Mesenchymal stem cell (in vitro differentiated cells and primary cell): ENCODE measurements at regions not wholly inside any gene's neighbourhood (a gene's known extent, or its start where the extent isn't known, plus 50 kb on each side); places are given as distances from the start of the nearest gene placed in this dataset.
"Not testable (repeated sequence)": the region's sequence is repeated elsewhere in the genome, so short reads cannot be mapped to it uniquely, and the experiment has no call there.

Experiments used
- DNase-seq: peaks from one replicate; pipeline ENCODE4 v3.0.0-alpha.2; 2013
- H2AFZ ChIP-seq: one replicate; pipeline ENCODE4 v1.6.1; 2013; ENCODE audit warnings: low read depth, mild to moderate bottlenecking, control low read depth, inconsistent platforms, low read length, moderate library complexity
- H2AK5ac ChIP-seq: 2 replicates; pipeline ENCODE4 v1.6.1; 2013; ENCODE audit warnings: low read length, moderate library complexity, mild to moderate bottlenecking, inconsistent platforms; ENCODE audit not compliant: severe bottlenecking
- H2BK120ac ChIP-seq: one replicate; pipeline ENCODE4 v1.6.1; 2013; ENCODE audit warnings: low read depth, mild to moderate bottlenecking, inconsistent platforms, low read length, moderate library complexity
- H2BK12ac ChIP-seq, 2 experiments: one replicate each; pipeline ENCODE4 v1.6.1; 2013; ENCODE audit warnings: inconsistent platforms in 2 of 2, low read length in 2 of 2, mild to moderate bottlenecking in 2 of 2, moderate library complexity in 2 of 2, control low read depth in 1 of 2
- H2BK15ac ChIP-seq: one replicate; pipeline ENCODE4 v1.6.1; 2013; ENCODE audit warnings: mild to moderate bottlenecking, low read depth, inconsistent platforms; ENCODE audit not compliant: poor library complexity, severe bottlenecking
- H2BK5ac ChIP-seq: 2 replicates; pipeline ENCODE4 v1.6.1; 2013; ENCODE audit warnings: low read depth, mild to moderate bottlenecking, low read length, control low read depth, inconsistent platforms; ENCODE audit not compliant: poor library complexity, severe bottlenecking
- H3K14ac ChIP-seq, 2 experiments: one replicate each; pipeline ENCODE4 v1.6.1; 2013; ENCODE audit warnings: inconsistent platforms in 2 of 2, low read length in 2 of 2, control low read depth in 1 of 2, mild to moderate bottlenecking in 1 of 2, moderate library complexity in 1 of 2
- H3K18ac ChIP-seq, 2 experiments: one replicate each; pipeline ENCODE4 v1.6.1; 2013; ENCODE audit warnings: inconsistent platforms in 2 of 2, low read length in 2 of 2, control low read depth in 1 of 2, low read depth in 1 of 2, mild to moderate bottlenecking in 1 of 2
- H3K23ac ChIP-seq, 2 experiments: one replicate each; pipeline ENCODE4 v1.6.1; 2013; ENCODE audit warnings: inconsistent platforms in 2 of 2, low read length in 2 of 2, mild to moderate bottlenecking in 2 of 2, moderate library complexity in 2 of 2, control low read depth in 1 of 2
- H3K27ac ChIP-seq: 2 replicates; pipeline ENCODE4 v1.5.1; 2013; ENCODE audit warnings: mild to moderate bottlenecking, moderate library complexity, low read length, control low read depth, inconsistent platforms; ENCODE audit not compliant: poor library complexity, severe bottlenecking
- H3K27me3 ChIP-seq, 2 experiments: 2 replicates each; pipeline versions ENCODE4 v1.6.1 to v1.7.0; 2013; ENCODE audit warnings: low read length in 2 of 2, mild to moderate bottlenecking in 2 of 2, moderate library complexity in 2 of 2, control low read depth in 1 of 2, inconsistent platforms in 1 of 2; ENCODE audit not compliant: control insufficient read depth in 1 of 2, insufficient read depth in 1 of 2
- H3K36me3 ChIP-seq, 2 experiments: 2 replicates each; pipeline versions ENCODE4 v1.6.1 to v1.7.0; 2013; ENCODE audit warnings: low read length in 2 of 2, control low read depth in 1 of 2, inconsistent platforms in 1 of 2, low read depth in 1 of 2, mild to moderate bottlenecking in 1 of 2; ENCODE audit not compliant: insufficient read depth in 2 of 2, control insufficient read depth in 1 of 2
- H3K4ac ChIP-seq, 2 experiments: one replicate each; pipeline ENCODE4 v1.6.1; 2013; ENCODE audit warnings: inconsistent platforms in 2 of 2, low read length in 2 of 2, mild to moderate bottlenecking in 2 of 2, moderate library complexity in 2 of 2, control low read depth in 1 of 2, low read depth in 1 of 2
- H3K4me1 ChIP-seq: 2 replicates; pipeline ENCODE4 v1.6.1; 2013; ENCODE audit warnings: low read depth, low read length, control low read depth; ENCODE audit not compliant: control insufficient read depth, insufficient read depth
- H3K4me2 ChIP-seq: 2 replicates; pipeline ENCODE4 v1.6.1; 2013; ENCODE audit warnings: low read length, mild to moderate bottlenecking, inconsistent platforms; ENCODE audit not compliant: poor library complexity, severe bottlenecking
- H3K4me3 ChIP-seq, 2 experiments: 2 replicates each; pipeline versions ENCODE4 v1.5.1 to v1.7.0; 2013; ENCODE audit warnings: low read length in 2 of 2, mild to moderate bottlenecking in 2 of 2, control low read depth in 1 of 2, low read depth in 1 of 2; ENCODE audit not compliant: insufficient read depth in 1 of 2
- H3K79me1 ChIP-seq: replicated peaks from 2 replicates; pipeline ENCODE4 v1.6.1; 2013; ENCODE audit warnings: mild to moderate bottlenecking, control low read depth, low read length, inconsistent platforms; ENCODE audit not compliant: poor library complexity, severe bottlenecking
- H3K9ac ChIP-seq: 2 replicates; pipeline ENCODE4 v1.7.0; 2013; ENCODE audit warnings: mild to moderate bottlenecking, low read length, moderate library complexity
- H3K9me3 ChIP-seq: 2 replicates; pipeline ENCODE4 v1.7.0; 2013; ENCODE audit warnings: mild to moderate bottlenecking, low read length; ENCODE audit not compliant: control insufficient read depth
- H4K8ac ChIP-seq: one replicate; pipeline ENCODE4 v1.6.1; 2013; ENCODE audit warnings: inconsistent platforms, mild to moderate bottlenecking, low read length, moderate library complexity
- H4K91ac ChIP-seq: one replicate; pipeline ENCODE4 v1.6.1; 2013; ENCODE audit warnings: mild to moderate bottlenecking, low read length, inconsistent platforms
- WGBS: methylation state at CpG from one replicate; pipeline ENCODE4 v1.1.7; 2013; ENCODE audit warnings: mixed read lengths; 5-methylcytosine and 5-hydroxymethylcytosine counted together

DNA sequence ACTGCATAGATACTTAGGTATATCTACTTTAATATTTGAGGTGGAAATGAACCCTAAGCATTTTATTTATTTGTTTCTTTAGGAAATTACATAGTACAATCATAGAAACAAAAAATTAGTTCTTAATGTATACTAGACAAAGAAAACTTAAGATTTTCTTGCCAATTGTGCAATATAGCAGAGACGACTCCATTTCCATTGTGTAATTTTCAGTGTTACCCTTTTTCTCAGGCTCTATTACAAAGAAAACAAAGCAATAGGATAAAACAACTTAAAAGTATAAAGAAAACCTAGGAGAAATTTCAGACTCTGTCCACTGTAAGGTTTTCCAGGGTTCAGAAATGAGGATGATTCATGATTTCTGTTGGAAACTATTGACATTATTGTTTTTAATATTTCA, 89.0 kb upstream of the SERTAD2 start:
- H2BK5ac ChIP-seq, result no peak overlapping the region
- no peak overlapping the region for H3K4me2 ChIP-seq
- WGBS, result 80% methylated on average over 1 of the region's 1 CpG
- no peak overlapping the region for H3K18ac ChIP-seq
- no peak overlapping the region for H2BK120ac ChIP-seq
- H3K23ac ChIP-seq, result no peak overlapping the region
- H2AFZ ChIP-seq, result no peak overlapping the region
- no peak overlapping the region for H3K14ac ChIP-seq
- no peak for DNase-seq
- peaks cover 0 to 15% of the 10 kb centered on the region in 2 experiments for H3K36me3 ChIP-seq
- no peak overlapping the region for H2BK15ac ChIP-seq
- no peak overlapping the region for H4K8ac ChIP-seq
- H3K9ac ChIP-seq, result no peak overlapping the region
- H2BK12ac ChIP-seq, result no peak overlapping the region
- no peak overlapping the region for H3K4ac ChIP-seq
- no peak overlapping the region for H3K4me3 ChIP-seq
- no peak overlapping the region for H2AK5ac ChIP-seq
- no peak overlapping the region for H4K91ac ChIP-seq
- H3K27ac ChIP-seq, result no peak overlapping the region
- H3K9me3 ChIP-seq, result no peaks in the 10 kb centered on the region
- peaks cover 13% of the 10 kb centered on the region for H3K79me1 ChIP-seq
- H3K27me3 ChIP-seq, result no peaks in the 10 kb centered on the region
- peaks cover under 1% of the 10 kb centered on the region for H3K4me1 ChIP-seq

DNA sequence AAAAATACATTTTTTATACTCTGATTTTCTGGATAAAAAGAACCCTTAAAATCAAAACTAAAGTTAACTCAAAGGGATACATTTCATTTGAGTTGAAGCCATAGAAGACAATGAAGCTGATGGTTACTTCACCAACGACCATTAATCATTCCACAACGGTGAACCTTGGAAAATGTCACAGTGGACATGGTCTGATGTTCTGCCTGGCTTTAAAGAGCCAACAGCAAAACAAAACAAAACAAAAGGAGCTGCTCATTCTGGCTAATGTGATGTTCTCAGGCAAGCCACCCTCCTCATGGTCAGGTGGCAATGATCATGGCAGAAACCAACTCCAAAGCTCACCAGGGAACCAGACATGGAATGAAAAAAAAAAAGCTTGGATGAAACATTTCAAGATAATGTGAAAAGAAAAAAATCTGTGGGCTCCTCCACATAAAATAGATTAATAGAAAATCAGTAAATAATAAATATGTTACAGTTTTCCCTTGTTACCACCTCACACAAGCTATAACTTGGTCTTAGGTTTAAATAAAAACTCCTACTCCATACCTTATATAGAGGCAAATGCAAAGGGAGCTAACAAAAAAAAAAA, 90.1 kb upstream of the SERTAD2 start:
- Histone ChIP-seq H3K27me3 (no peaks in the 10 kb centered on the region), H3K23ac (no peak overlapping the region), H3K14ac (no peak overlapping the region), H3K4ac (no peak overlapping the region), H3K18ac (no peak overlapping the region), H3K4me3 (no peak overlapping the region), H2BK120ac (no peak overlapping the region), H2BK12ac (no peak overlapping the region), H3K36me3 (peaks cover 0 to 5% of the 10 kb centered on the region in 2 experiments), H3K27ac (no peak overlapping the region), H3K79me1 (peaks cover 12% of the 10 kb centered on the region), H2AFZ (no peak overlapping the region), H2BK15ac (no peak overlapping the region), H3K4me2 (no peak overlapping the region), H2AK5ac (no peak overlapping the region), H2BK5ac (no peak overlapping the region), H3K9me3 (no peaks in the 10 kb centered on the region), H3K9ac (peak overlapping the region; percentile 60), H4K91ac (no peak overlapping the region), H4K8ac (no peak overlapping the region), H3K4me1 (peaks cover 4% of the 10 kb centered on the region)
- 69% methylated on average over 2 of the region's 2 CpGs for WGBS
- no peak for DNase-seq

GRCh38 chr2:64745562-64745961, 91.8 kb upstream of the SERTAD2 start:
- H3K79me1 ChIP-seq, result peaks cover 12% of the 10 kb centered on the region
- H2BK120ac ChIP-seq, result no peak overlapping the region
- peaks cover 0 to 5% of the 10 kb centered on the region in 2 experiments for H3K36me3 ChIP-seq
- H4K8ac ChIP-seq, result no peak overlapping the region
- H3K18ac ChIP-seq, result no peak overlapping the region
- H2BK12ac ChIP-seq, result no peak overlapping the region
- peak overlapping the region in 1 of 2 experiments; percentile 11 for H3K4me3 ChIP-seq
- no peak overlapping the region for H3K23ac ChIP-seq
- DNase-seq, result peak; percentile 26
- H3K4me1 ChIP-seq, result peaks cover 4% of the 10 kb centered on the region
- H3K14ac ChIP-seq, result no peak overlapping the region
- H3K27me3 ChIP-seq, result no peaks in the 10 kb centered on the region
- WGBS, result 100% methylated on average over 1 of the region's 2 CpGs
- no peak overlapping the region for H2BK15ac ChIP-seq
- no peak overlapping the region for H2AK5ac ChIP-seq
- no peak overlapping the region for H2AFZ ChIP-seq
- no peak overlapping the region for H3K4ac ChIP-seq
- H2BK5ac ChIP-seq, result no peak overlapping the region
- peak overlapping the region; percentile 60 for H3K9ac ChIP-seq
- H4K91ac ChIP-seq, result no peak overlapping the region
- no peak overlapping the region for H3K4me2 ChIP-seq
- H3K27ac ChIP-seq, result no peak overlapping the region
- H3K9me3 ChIP-seq, result no peaks in the 10 kb centered on the region

DNA sequence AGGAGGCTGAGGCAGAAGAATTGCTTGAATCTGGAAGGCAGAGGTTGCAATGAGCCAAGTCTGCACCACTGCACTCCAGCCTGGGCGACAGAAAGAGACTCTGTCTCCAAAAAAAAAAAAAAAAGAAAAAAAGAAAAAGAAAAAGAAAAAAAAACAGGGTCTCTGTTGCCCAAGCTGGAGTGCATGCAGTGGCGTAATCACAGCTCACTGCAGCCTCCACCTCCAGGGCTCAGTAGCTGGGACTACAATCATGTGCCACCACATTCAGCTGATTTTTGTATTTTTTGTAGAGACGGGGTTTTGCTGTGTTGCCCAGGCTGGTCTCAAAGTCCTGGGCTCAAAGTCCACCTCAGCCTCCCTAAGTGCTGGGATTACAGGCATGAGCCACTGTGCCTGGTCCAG, 94.0 kb upstream of the SERTAD2 start:
- not testable (repeated sequence) for DNase-seq, H3K4me1 ChIP-seq, H3K4me2 ChIP-seq, H4K8ac ChIP-seq, H3K4ac ChIP-seq, H3K14ac ChIP-seq, H2AFZ ChIP-seq, H3K23ac ChIP-seq, H2AK5ac ChIP-seq, H3K79me1 ChIP-seq, H3K36me3 ChIP-seq, H3K9me3 ChIP-seq, H2BK120ac ChIP-seq, H3K27ac ChIP-seq, H2BK5ac ChIP-seq, H4K91ac ChIP-seq, H2BK15ac ChIP-seq, H3K18ac ChIP-seq, H2BK12ac ChIP-seq, H3K27me3 ChIP-seq
- peak overlapping the region in 1 of 2 experiments; percentile 90 for H3K4me3 ChIP-seq
- peak overlapping the region; percentile 95 for H3K9ac ChIP-seq
- WGBS, result 97% methylated on average over 2 of the region's 3 CpGs
